ENCODE measurements at regions not wholly inside any gene's neighbourhood (a gene's known extent, or its start where the extent isn't known, plus 50 kb on each side); places are given as distances from the start of the nearest gene placed in this dataset.

DNA sequence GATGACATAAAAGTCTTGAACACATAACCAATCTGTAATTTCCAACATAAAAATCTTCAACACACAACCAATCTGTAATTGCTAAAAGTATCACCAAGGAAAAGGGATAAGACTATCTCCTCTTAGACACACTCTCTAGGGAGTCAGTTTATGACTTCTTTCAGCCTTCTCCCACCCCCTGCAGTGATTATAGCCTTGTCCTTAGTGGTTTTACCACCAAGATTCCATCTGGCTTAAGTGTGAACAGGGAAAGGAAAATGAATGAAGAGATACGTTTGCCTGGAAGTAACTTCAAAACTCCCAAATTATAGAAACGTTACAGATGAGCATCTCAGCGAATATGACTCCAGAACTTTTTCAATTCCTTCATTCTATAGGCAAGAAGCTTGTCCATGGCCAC is 136.2 kb upstream of the RASSF8 start:
- TF ChIP-seq FOXM1 (IDR thresholded peaks at IDR 0.05; ENCODE audit: borderline replicate concordance, low read depth) (no peak), TAF1 (IDR thresholded peaks at IDR 0.05; ENCODE audit: low read depth) (no peak), ZBTB7A (IDR thresholded peaks at IDR 0.05; ENCODE audit: low read depth) (no peak), NFIC (IDR thresholded peaks at IDR 0.05) (no peak), EP300 (IDR thresholded peaks at IDR 0.05; ENCODE audit: borderline replicate concordance) (no peak), RAD21 (IDR thresholded peaks at IDR 0.05; ENCODE audit: low read depth) (no peak), EGR1 (IDR thresholded peaks at IDR 0.05) (no peak), TEAD4 (IDR thresholded peaks at IDR 0.05) (no peak), YY1 (IDR thresholded peaks at IDR 0.05; ENCODE audit: low read depth) (no peak)
- TF ChIP-seq, protein P1, sequence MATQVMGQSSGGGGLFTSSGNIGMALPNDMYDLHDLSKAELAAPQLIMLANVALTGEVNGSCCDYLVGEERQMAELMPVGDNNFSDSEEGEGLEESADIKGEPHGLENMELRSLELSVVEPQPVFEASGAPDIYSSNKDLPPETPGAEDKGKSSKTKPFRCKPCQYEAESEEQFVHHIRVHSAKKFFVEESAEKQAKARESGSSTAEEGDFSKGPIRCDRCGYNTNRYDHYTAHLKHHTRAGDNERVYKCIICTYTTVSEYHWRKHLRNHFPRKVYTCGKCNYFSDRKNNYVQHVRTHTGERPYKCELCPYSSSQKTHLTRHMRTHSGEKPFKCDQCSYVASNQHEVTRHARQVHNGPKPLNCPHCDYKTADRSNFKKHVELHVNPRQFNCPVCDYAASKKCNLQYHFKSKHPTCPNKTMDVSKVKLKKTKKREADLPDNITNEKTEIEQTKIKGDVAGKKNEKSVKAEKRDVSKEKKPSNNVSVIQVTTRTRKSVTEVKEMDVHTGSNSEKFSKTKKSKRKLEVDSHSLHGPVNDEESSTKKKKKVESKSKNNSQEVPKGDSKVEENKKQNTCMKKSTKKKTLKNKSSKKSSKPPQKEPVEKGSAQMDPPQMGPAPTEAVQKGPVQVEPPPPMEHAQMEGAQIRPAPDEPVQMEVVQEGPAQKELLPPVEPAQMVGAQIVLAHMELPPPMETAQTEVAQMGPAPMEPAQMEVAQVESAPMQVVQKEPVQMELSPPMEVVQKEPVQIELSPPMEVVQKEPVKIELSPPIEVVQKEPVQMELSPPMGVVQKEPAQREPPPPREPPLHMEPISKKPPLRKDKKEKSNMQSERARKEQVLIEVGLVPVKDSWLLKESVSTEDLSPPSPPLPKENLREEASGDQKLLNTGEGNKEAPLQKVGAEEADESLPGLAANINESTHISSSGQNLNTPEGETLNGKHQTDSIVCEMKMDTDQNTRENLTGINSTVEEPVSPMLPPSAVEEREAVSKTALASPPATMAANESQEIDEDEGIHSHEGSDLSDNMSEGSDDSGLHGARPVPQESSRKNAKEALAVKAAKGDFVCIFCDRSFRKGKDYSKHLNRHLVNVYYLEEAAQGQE (IDR thresholded peaks at IDR 0.05; ENCODE audit: low read depth): no peak
- TF ChIP-seq, protein P2, sequence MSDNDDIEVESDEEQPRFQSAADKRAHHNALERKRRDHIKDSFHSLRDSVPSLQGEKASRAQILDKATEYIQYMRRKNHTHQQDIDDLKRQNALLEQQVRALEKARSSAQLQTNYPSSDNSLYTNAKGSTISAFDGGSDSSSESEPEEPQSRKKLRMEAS (IDR thresholded peaks at IDR 0.05): no peak
- TF ChIP-seq, protein P3, sequence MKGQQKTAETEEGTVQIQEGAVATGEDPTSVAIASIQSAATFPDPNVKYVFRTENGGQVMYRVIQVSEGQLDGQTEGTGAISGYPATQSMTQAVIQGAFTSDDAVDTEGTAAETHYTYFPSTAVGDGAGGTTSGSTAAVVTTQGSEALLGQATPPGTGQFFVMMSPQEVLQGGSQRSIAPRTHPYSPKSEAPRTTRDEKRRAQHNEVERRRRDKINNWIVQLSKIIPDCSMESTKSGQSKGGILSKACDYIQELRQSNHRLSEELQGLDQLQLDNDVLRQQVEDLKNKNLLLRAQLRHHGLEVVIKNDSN (IDR thresholded peaks at IDR 0.05): no peak
